Fibroblast of peridontal ligament (primary cell): ENCODE measurements at regions not wholly inside any gene's neighbourhood (a gene's known extent, or its start where the extent isn't known, plus 50 kb on each side); places are given as distances from the start of the nearest gene placed in this dataset.

Source experiments
- DNase-seq: peaks from one replicate; pipeline ENCODE4 v3.0.0-alpha.2; 2010; ENCODE audit errors: extremely low read depth

- no peak for DNase-seq
Observed at GRCh38 chr10:33550811-33551210, 216.3 kb upstream of the NRP1 start.

GRCh38 chr10:33547976-33548375, 213.5 kb upstream of the NRP1 start:
- DNase-seq = no peak

- DNase-seq = no peak
Observed at GRCh38 chr10:33546031-33546430, 211.6 kb upstream of the NRP1 start.

GRCh38 chr10:33542752-33543505, 208.5 kb upstream of the NRP1 start:
- peak; percentile 49 for DNase-seq

GRCh38 chr10:33539116-33539515, 204.6 kb upstream of the NRP1 start:
- DNase-seq = no peak

GRCh38 chr10:33537066-33537465, 202.6 kb upstream of the NRP1 start:
- peak; percentile 57 for DNase-seq

GRCh38 chr10:33536508-33536907, 202.0 kb upstream of the NRP1 start:
- no peak for DNase-seq

GRCh38 chr10:33535866-33536265, 201.4 kb upstream of the NRP1 start:
- DNase-seq = peak; percentile 55

GRCh38 chr10:33534416-33534815, 199.9 kb upstream of the NRP1 start:
- no peak for DNase-seq

GRCh38 chr10:33533612-33534011, 199.1 kb upstream of the NRP1 start:
- no peak for DNase-seq

- no peak for DNase-seq
Observed at GRCh38 chr10:33532901-33533300, 198.4 kb upstream of the NRP1 start.

- DNase-seq = no peak
Observed at GRCh38 chr10:33529234-33529633, 194.8 kb upstream of the NRP1 start.

GRCh38 chr10:33524966-33525365, 190.5 kb upstream of the NRP1 start:
- peak; percentile 73 for DNase-seq

GRCh38 chr10:33524041-33524440, 189.6 kb upstream of the NRP1 start:
- no peak for DNase-seq

GRCh38 chr10:33523236-33523792, 188.8 kb upstream of the NRP1 start:
- DNase-seq = no peak

- no peak for DNase-seq
Observed at GRCh38 chr10:33521904-33522303, 187.4 kb upstream of the NRP1 start.

GRCh38 chr10:33521062-33521461, 186.6 kb upstream of the NRP1 start:
- DNase-seq = no peak

GRCh38 chr10:33520223-33520622, 185.8 kb upstream of the NRP1 start:
- no peak for DNase-seq

GRCh38 chr10:33519130-33519860, 184.8 kb upstream of the NRP1 start:
- DNase-seq = no peak

- DNase-seq = no peak
Observed at GRCh38 chr10:33510206-33510605, 175.7 kb upstream of the NRP1 start.

GRCh38 chr10:33509231-33509831, 174.9 kb upstream of the NRP1 start:
- peak; percentile 85 for DNase-seq

- no peak for DNase-seq
Observed at GRCh38 chr10:33507662-33508425, 173.4 kb upstream of the NRP1 start.
